Rectal smooth muscle tissue (tissue), 1 donor: ENCODE measurements at regions not wholly inside any gene's neighbourhood (a gene's known extent, or its start where the extent isn't known, plus 50 kb on each side); places are given as distances from the start of the nearest gene placed in this dataset.

Source experiments
- H3K27ac ChIP-seq: one replicate; pipeline ENCODE4 v1.7.0; 2013; ENCODE audit warnings: low read depth, low read length, inconsistent platforms
- H3K27me3 ChIP-seq: one replicate; pipeline ENCODE4 v1.7.0; 2013; ENCODE audit warnings: low read length; ENCODE audit not compliant: control insufficient read depth, insufficient read depth
- H3K36me3 ChIP-seq: one replicate; pipeline ENCODE4 v1.7.0; 2013; ENCODE audit warnings: low read length; ENCODE audit not compliant: control insufficient read depth, insufficient read depth
- H3K4me1 ChIP-seq: one replicate; pipeline ENCODE4 v1.7.0; 2013; ENCODE audit warnings: low read length; ENCODE audit not compliant: control insufficient read depth, insufficient read depth
- H3K4me3 ChIP-seq: one replicate; pipeline ENCODE4 v1.7.0; 2013; ENCODE audit warnings: low read length
- H3K9ac ChIP-seq: one replicate; pipeline ENCODE4 v1.7.0; 2013; ENCODE audit warnings: low read length

DNA sequence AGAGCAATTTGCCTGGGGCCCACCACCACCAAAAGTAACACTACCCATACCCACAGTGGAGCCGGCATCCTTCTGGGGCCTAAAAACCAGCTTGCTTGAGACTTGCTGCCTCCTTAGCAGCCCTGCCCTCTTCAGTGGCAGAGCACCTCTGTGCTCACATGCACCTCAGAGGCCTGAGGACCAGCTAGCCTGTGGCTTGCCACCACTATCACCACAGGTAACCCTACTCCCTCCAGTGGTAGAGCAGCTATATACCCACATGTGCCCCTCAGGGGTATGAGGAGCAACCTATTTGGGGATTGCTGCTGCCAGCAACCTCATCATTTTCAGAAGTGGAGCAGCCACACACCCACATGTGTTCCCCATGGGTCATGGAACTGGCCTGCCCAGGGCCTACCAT lies 111.4 kb upstream of the SPRY2 start:
- Histone ChIP-seq H3K4me1 (no peaks in the 10 kb centered on the region), H3K9ac (no peak overlapping the region), H3K27me3 (no peaks in the 10 kb centered on the region), H3K36me3 (no peaks in the 10 kb centered on the region), H3K4me3 (no peak overlapping the region), H3K27ac (no peak overlapping the region)

GRCh38 chr13:80451641-80452040 lies 110.7 kb upstream of the SPRY2 start:
- Histone ChIP-seq H3K9ac (no peak overlapping the region), H3K36me3 (no peaks in the 10 kb centered on the region)

GRCh38 chr13:80450386-80450785 lies 109.5 kb upstream of the SPRY2 start:
- Histone ChIP-seq H3K27ac (no peak overlapping the region), H3K4me3 (no peak overlapping the region), H3K27me3 (no peaks in the 10 kb centered on the region), H3K9ac (no peak overlapping the region), H3K4me1 (no peaks in the 10 kb centered on the region), H3K36me3 (no peaks in the 10 kb centered on the region)

More at GRCh38 chr13:80451641-80452040, 110.7 kb upstream of the SPRY2 start:
- no peak overlapping the region for H3K27ac ChIP-seq
- no peaks in the 10 kb centered on the region for H3K27me3 ChIP-seq
- H3K4me3 ChIP-seq: no peak overlapping the region
- H3K4me1 ChIP-seq: no peaks in the 10 kb centered on the region

- Histone ChIP-seq H3K9ac (no peak overlapping the region), H3K27me3 (no peaks in the 10 kb centered on the region), H3K4me3 (no peak overlapping the region), H3K36me3 (no peaks in the 10 kb centered on the region), H3K4me1 (no peaks in the 10 kb centered on the region), H3K27ac (no peak overlapping the region)
Measured at GRCh38 chr13:80448725-80449124, 107.8 kb upstream of the SPRY2 start.

DNA sequence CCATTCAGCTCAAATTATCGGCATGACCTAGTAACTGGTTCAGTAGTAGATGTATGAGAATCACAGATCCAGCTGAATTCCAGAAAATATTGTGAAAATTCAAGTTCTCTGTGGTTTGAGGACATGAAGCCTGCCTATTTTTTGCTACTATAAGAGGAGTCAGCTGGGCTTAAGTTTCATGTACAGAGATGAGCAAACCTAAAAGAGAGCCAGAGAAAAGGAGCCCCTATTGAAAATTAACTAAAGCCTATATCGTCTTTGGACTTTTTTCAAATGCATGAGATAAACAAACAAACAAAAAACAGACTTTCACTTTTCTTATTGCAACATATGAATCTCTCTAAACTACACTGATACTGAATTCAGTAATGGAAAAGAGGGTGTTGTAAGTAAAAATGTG lies 106.8 kb upstream of the SPRY2 start:
- no peaks in the 10 kb centered on the region for H3K27me3 ChIP-seq
- H3K9ac ChIP-seq: no peak overlapping the region
- H3K36me3 ChIP-seq: no peaks in the 10 kb centered on the region
- H3K4me1 ChIP-seq: no peaks in the 10 kb centered on the region
- no peak overlapping the region for H3K4me3 ChIP-seq
- H3K27ac ChIP-seq: no peak overlapping the region

GRCh38 chr13:80444240-80445015 lies 103.5 kb upstream of the SPRY2 start:
- Histone ChIP-seq H3K27ac (no peak overlapping the region), H3K27me3 (no peaks in the 10 kb centered on the region), H3K36me3 (no peaks in the 10 kb centered on the region), H3K4me1 (no peaks in the 10 kb centered on the region), H3K9ac (no peak overlapping the region), H3K4me3 (no peak overlapping the region)

DNA sequence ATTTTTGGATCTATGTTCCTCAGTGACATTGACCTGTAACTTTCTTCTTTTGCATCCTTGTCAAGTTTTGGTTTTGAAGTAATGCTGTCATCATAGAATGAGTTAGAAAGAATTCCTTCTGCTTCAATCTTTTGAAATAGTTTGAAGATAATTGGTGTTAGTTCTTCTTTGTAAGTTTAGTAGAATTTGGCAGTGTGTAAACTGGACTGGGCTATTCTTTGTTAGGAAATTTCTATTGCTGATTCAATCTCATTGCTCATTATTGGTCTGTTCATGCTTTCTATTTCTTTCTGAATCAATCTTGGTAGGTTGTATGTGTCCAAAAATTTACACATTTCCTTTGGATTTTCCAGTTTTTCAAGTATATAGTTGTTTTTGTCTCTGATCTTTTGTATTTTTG lies 101.7 kb upstream of the SPRY2 start:
- no peak overlapping the region for H3K4me3 ChIP-seq
- no peaks in the 10 kb centered on the region for H3K27me3 ChIP-seq
- H3K9ac ChIP-seq: no peak overlapping the region
- no peak overlapping the region for H3K27ac ChIP-seq
- H3K36me3 ChIP-seq: no peaks in the 10 kb centered on the region
- no peaks in the 10 kb centered on the region for H3K4me1 ChIP-seq

- no peaks in the 10 kb centered on the region for H3K4me1 ChIP-seq
- H3K27me3 ChIP-seq: no peaks in the 10 kb centered on the region
- H3K9ac ChIP-seq: no peak overlapping the region
- no peaks in the 10 kb centered on the region for H3K36me3 ChIP-seq
- H3K4me3 ChIP-seq: no peak overlapping the region
- H3K27ac ChIP-seq: no peak overlapping the region
Measured at GRCh38 chr13:80441968-80442367, 101.0 kb upstream of the SPRY2 start.

- Histone ChIP-seq H3K4me3 (no peak overlapping the region), H3K27me3 (no peaks in the 10 kb centered on the region), H3K27ac (no peak overlapping the region), H3K4me1 (no peaks in the 10 kb centered on the region), H3K36me3 (no peaks in the 10 kb centered on the region), H3K9ac (no peak overlapping the region)
Measured at GRCh38 chr13:80438521-80438920, 97.6 kb upstream of the SPRY2 start.

- no peak overlapping the region for H3K4me3 ChIP-seq
- peak overlapping the region; percentile 50 for H3K27ac ChIP-seq
- no peaks in the 10 kb centered on the region for H3K27me3 ChIP-seq
- no peak overlapping the region for H3K9ac ChIP-seq
- no peaks in the 10 kb centered on the region for H3K4me1 ChIP-seq
- no peaks in the 10 kb centered on the region for H3K36me3 ChIP-seq
Measured at GRCh38 chr13:80437231-80437630, 96.3 kb upstream of the SPRY2 start.

DNA sequence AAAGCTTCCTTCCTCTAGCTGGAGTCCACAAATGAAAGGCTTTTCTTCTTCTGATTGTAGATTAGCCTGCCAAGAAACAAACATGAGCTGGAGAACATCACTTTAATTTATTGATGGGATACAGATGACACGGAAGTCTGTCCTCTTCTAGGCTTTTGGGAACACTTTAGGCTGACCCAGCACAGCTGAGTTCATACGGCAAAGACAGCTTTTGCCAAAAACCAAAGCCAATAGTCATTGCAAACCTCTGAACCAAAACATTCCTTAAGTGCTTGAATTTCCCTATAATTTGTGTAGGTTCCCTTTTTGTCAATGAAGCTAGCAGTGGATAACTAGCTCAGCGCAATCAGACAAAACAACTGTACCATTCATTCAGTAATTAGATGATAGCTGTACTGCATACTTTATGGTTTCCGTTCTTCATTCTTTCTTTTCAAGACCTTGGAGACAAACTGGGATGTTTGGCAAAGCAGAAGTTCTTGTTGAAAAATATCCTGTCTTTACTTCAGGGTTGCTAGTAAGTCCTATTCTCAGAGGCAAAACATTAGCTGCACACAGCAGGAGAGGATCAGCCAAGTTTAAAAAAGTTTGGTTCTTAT lies 95.7 kb upstream of the SPRY2 start:
- no peak overlapping the region for H3K9ac ChIP-seq
- no peaks in the 10 kb centered on the region for H3K4me1 ChIP-seq
- no peak overlapping the region for H3K4me3 ChIP-seq
- H3K36me3 ChIP-seq: no peaks in the 10 kb centered on the region
- no peaks in the 10 kb centered on the region for H3K27me3 ChIP-seq
- H3K27ac ChIP-seq: peak overlapping the region; percentile 33

DNA sequence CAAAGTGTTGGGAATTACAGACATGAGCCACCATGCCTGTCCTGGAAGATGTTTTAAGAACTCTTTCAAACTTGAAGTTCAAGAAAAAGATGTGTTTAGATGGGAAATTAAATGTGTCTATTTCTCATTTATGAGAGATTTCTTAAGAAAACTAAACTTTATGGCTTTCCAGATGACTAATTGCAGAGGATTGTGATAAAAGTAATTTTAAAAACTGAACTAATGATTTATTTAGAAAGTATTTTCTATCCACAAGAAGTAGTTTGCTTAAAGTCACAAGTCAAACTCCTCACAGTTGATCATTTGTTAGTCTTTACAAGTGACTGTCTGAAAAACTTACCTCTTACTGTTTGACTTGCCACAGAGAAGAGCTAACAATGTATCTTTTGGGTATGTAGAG lies 89.6 kb upstream of the SPRY2 start:
- H3K4me3 ChIP-seq: no peak overlapping the region
- no peaks in the 10 kb centered on the region for H3K27me3 ChIP-seq
- H3K27ac ChIP-seq: no peak overlapping the region
- no peak overlapping the region for H3K9ac ChIP-seq
- H3K36me3 ChIP-seq: no peaks in the 10 kb centered on the region
- no peaks in the 10 kb centered on the region for H3K4me1 ChIP-seq
